Spleen (tissue), 7 donors: ENCODE measurements at regions not wholly inside any gene's neighbourhood (a gene's known extent, or its start where the extent isn't known, plus 50 kb on each side); places are given as distances from the start of the nearest gene placed in this dataset.

ENCODE experiments used
- CTCF ChIP-seq, 11 experiments: fragments of 200-600 bp in 7 of 11; fragments of 450-650 bp in 4 of 11; sonication (generic) in 4 of 11; IDR thresholded peaks in 8 of 11; conservative IDR thresholded peaks in 3 of 11; 1 replicate in 7 of 11; 2 replicates in 4 of 11; pipeline versions ENCODE4 v1.4.0 to v1.8.0; 2016 to 2021; ENCODE audit warnings: antibody characterized with exemption in 11 of 11, inconsistent platforms in 4 of 11, mild to moderate bottlenecking in 1 of 11
- POLR2A ChIP-seq, 3 donors: fragments of 450-650 bp; IDR thresholded peaks; one replicate each; pipeline ENCODE4 v1.5.1; 2017; ENCODE audit warnings: antibody characterized with exemption in 3 of 3, mild to moderate bottlenecking in 1 of 3
- donor health status: DM: no; HTN: no; CAD: no; lungs with moderate emphysema.
- donor health status: DM: no; HTN: no; CAD: no.
- donor health status: DM: no; HTN: no; CAD: no.

- TF ChIP-seq POLR2A (IDR thresholded peaks at IDR 0.05): no peak
- TF ChIP-seq CTCF (IDR thresholded peaks at IDR 0.05 in 8 of 11, conservative IDR thresholded peaks at IDR 0.05 in 3 of 11): no peak
Observed at GRCh38 chr17:63329876-63330275, 116.2 kb downstream of the CYB561 start.
